ENCODE measurements at regions not wholly inside any gene's neighbourhood (a gene's known extent, or its start where the extent isn't known, plus 50 kb on each side); places are given as distances from the start of the nearest gene placed in this dataset.

GRCh38 chr2:52127527-52127926, 1095.6 kb upstream of the NRXN1 start:
- no peak for TF ChIP-seq CTCF (IDR thresholded peaks at IDR 0.05)
- TF ChIP-seq POLR2A (IDR thresholded peaks at IDR 0.05) = no peak

Measured in lower leg skin (tissue), 3 donors.